ENCODE measurements at regions not wholly inside any gene's neighbourhood (a gene's known extent, or its start where the extent isn't known, plus 50 kb on each side); places are given as distances from the start of the nearest gene placed in this dataset.
"Not testable (repeated sequence)": the region's sequence is repeated elsewhere in the genome, so short reads cannot be mapped to it uniquely, and the experiment has no call there.

GRCh38 chr15:57883701-57884100 lies 177.2 kb downstream of the POLR2M start:
- peaks cover 7% of the 10 kb centered on the region for H3K27me3 Mint-ChIP-seq
- no peak overlapping the region for H3K27ac Mint-ChIP-seq
- H3K4me1 Mint-ChIP-seq, result no peaks in the 10 kb centered on the region
- H3K9me3 Mint-ChIP-seq, result no peaks in the 10 kb centered on the region
- H3K36me3 Mint-ChIP-seq, result no peaks in the 10 kb centered on the region
- no peak overlapping the region for H3K4me3 Mint-ChIP-seq
- no peak for DNase-seq

- no peaks in the 10 kb centered on the region for H3K4me1 Mint-ChIP-seq
- H3K4me3 Mint-ChIP-seq, result no peak overlapping the region
- DNase-seq, result no peak
- H3K27me3 Mint-ChIP-seq, result peaks cover 7% of the 10 kb centered on the region
- no peak overlapping the region for H3K27ac Mint-ChIP-seq
- no peaks in the 10 kb centered on the region for H3K9me3 Mint-ChIP-seq
- H3K36me3 Mint-ChIP-seq, result no peaks in the 10 kb centered on the region
Observed at GRCh38 chr15:57884936-57885335, 178.4 kb downstream of the POLR2M start.

DNA sequence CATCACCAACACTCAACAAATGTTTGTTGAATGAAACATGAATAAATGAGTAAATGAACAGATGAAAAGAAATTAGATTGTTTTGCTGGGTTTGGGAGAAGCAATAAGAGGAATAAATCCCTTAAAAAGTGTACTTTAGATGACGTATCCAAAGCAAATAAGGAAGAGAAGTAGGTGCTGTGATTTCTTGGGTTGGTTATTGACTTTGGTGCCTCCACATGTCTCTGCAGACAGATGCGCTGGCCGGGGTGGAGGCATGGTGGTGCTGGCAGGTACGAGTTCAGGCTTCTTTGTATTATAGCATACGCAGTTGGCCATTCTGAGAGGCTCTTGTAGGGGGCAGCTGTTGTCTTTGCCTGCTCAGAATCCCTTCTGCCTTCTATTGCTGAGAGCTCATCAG lies 178.9 kb downstream of the POLR2M start:
- H3K4me1 Mint-ChIP-seq, result no peaks in the 10 kb centered on the region
- DNase-seq, result no peak
- no peaks in the 10 kb centered on the region for H3K36me3 Mint-ChIP-seq
- H3K27ac Mint-ChIP-seq, result no peak overlapping the region
- no peaks in the 10 kb centered on the region for H3K9me3 Mint-ChIP-seq
- no peak overlapping the region for H3K4me3 Mint-ChIP-seq
- peaks cover 7% of the 10 kb centered on the region for H3K27me3 Mint-ChIP-seq

- Mint-ChIP-seq H3K36me3 (no peaks in the 10 kb centered on the region), H3K9me3 (no peaks in the 10 kb centered on the region), H3K27me3 (peaks cover 7% of the 10 kb centered on the region), H3K4me3 (no peak overlapping the region), H3K4me1 (no peaks in the 10 kb centered on the region), H3K27ac (no peak overlapping the region)
- DNase-seq, result no peak
Observed at GRCh38 chr15:57887825-57888224, 177.7 kb downstream of the ALDH1A2 start.

- DNase-seq, result no peak
- H3K9me3 Mint-ChIP-seq, result no peaks in the 10 kb centered on the region
- H3K27me3 Mint-ChIP-seq, result peaks cover 8% of the 10 kb centered on the region
- H3K4me1 Mint-ChIP-seq, result no peaks in the 10 kb centered on the region
- H3K27ac Mint-ChIP-seq, result no peak overlapping the region
- H3K4me3 Mint-ChIP-seq, result no peak overlapping the region
- no peaks in the 10 kb centered on the region for H3K36me3 Mint-ChIP-seq
Observed at GRCh38 chr15:57890351-57890750, 175.2 kb downstream of the ALDH1A2 start.

DNA sequence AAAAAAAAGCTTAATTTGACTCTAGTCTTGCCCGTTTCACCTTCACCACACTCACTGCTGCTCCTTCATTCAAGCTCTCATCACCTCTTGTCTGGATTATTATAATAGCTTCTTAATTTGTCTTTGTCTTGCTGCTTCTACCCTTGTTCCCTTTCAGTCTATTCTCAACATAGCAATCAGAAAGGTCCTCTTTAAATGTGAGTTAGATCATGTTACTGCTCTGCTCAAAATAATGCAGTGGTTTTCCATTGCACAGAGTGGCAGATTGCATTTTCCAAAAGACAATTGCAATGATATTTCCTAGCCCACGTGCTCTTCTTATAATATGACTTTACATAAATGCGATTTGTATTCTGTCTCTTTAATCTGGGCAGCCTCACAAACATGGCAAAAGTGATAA lies 174.6 kb downstream of the ALDH1A2 start:
- Mint-ChIP-seq H3K4me1 (no peaks in the 10 kb centered on the region), H3K4me3 (no peak overlapping the region), H3K36me3 (no peaks in the 10 kb centered on the region), H3K27ac (no peak overlapping the region), H3K27me3 (peaks cover 7% of the 10 kb centered on the region), H3K9me3 (no peaks in the 10 kb centered on the region)
- no peak for DNase-seq

DNA sequence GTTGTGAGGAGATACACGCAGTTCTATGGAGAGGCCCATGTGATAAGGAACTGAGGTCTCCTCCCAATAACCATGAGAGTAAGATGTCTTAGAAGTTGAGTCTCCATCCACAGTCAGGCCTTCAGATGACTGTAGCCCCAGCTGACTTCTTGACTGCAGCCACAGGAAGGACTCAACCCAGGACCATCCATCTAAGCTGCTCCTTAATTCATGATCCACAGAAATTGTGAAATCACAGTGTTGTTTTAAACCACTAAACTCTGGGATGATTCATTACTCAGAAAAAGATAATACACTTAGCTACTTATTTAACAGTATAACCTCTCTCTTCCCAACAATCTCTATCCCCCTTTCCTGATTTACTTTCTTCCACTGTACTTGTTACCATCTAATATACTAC lies 173.3 kb downstream of the ALDH1A2 start:
- peaks cover 7% of the 10 kb centered on the region for H3K27me3 Mint-ChIP-seq
- H3K4me3 Mint-ChIP-seq, result no peak overlapping the region
- no peaks in the 10 kb centered on the region for H3K9me3 Mint-ChIP-seq
- no peak overlapping the region for H3K27ac Mint-ChIP-seq
- H3K36me3 Mint-ChIP-seq, result no peaks in the 10 kb centered on the region
- DNase-seq, result no peak
- no peaks in the 10 kb centered on the region for H3K4me1 Mint-ChIP-seq

DNA sequence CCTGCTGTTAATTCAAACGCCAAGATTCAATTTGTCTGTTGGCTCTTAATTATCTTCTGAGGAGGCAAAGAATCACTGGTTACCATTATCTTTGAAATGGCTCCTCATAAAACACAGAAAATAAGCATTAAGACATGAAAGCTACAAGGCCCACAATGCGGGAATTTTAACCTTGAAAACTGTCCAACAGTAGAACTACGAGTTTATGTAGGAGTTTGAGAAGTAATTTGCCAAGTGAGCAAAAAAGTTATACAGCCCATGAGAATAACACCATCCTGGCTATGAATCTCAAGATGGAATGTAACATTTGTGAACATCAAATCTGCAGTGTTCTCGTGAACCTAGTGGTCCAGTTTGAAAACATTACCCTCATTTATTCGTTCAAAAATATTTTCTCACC lies 172.5 kb downstream of the ALDH1A2 start:
- DNase-seq, result no peak

DNA sequence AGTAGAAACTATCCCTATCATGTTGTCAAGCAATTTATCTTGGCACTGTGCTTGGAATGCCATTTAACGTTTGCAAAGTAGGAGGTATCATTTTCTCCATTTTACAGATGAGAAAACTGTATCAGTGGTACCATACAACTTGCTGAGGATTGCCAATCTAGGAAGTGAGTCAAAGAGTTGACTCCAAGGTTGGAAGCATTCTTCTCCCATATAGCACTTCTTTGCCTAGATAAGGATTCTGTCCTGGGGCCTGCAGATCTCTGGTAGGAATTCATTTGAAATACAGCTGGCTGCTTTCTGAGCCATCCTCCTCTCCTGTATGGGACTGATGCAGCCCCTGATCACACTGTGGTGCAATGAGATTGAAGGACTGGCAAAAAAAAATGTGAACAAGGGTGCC lies 170.2 kb downstream of the ALDH1A2 start:
- no peak overlapping the region for H3K27ac Mint-ChIP-seq
- H3K4me1 Mint-ChIP-seq, result no peaks in the 10 kb centered on the region
- DNase-seq, result no peak
- no peak overlapping the region for H3K4me3 Mint-ChIP-seq
- H3K36me3 Mint-ChIP-seq, result no peaks in the 10 kb centered on the region
- peaks cover 4% of the 10 kb centered on the region for H3K27me3 Mint-ChIP-seq
- no peaks in the 10 kb centered on the region for H3K9me3 Mint-ChIP-seq

More for the DNA sequence above, 172.5 kb downstream of the ALDH1A2 start:
- Mint-ChIP-seq H3K36me3 (no peaks in the 10 kb centered on the region), H3K4me3 (no peak overlapping the region), H3K4me1 (no peaks in the 10 kb centered on the region), H3K27ac (no peak overlapping the region), H3K9me3 (no peaks in the 10 kb centered on the region), H3K27me3 (peaks cover 7% of the 10 kb centered on the region)

- no peaks in the 10 kb centered on the region for H3K36me3 Mint-ChIP-seq
- DNase-seq, result no peak
- H3K27me3 Mint-ChIP-seq, result peaks cover 6% of the 10 kb centered on the region
- H3K4me1 Mint-ChIP-seq, result no peaks in the 10 kb centered on the region
- no peak overlapping the region for H3K4me3 Mint-ChIP-seq
- no peaks in the 10 kb centered on the region for H3K9me3 Mint-ChIP-seq
- H3K27ac Mint-ChIP-seq, result no peak overlapping the region
Observed at GRCh38 chr15:57896114-57896513, 169.4 kb downstream of the ALDH1A2 start.

GRCh38 chr15:57896899-57897298 lies 168.6 kb downstream of the ALDH1A2 start:
- H3K36me3 Mint-ChIP-seq, H3K27ac Mint-ChIP-seq, H3K4me1 Mint-ChIP-seq, H3K9me3 Mint-ChIP-seq, DNase-seq, H3K4me3 Mint-ChIP-seq: not testable (repeated sequence)
- H3K27me3 Mint-ChIP-seq, result peaks cover 13% of the 10 kb centered on the region

- peaks cover 13% of the 10 kb centered on the region for H3K27me3 Mint-ChIP-seq
- H3K36me3 Mint-ChIP-seq, result no peaks in the 10 kb centered on the region
- no peak overlapping the region for H3K27ac Mint-ChIP-seq
- no peaks in the 10 kb centered on the region for H3K4me1 Mint-ChIP-seq
- no peak overlapping the region for H3K4me3 Mint-ChIP-seq
- H3K9me3 Mint-ChIP-seq, result no peaks in the 10 kb centered on the region
- no peak for DNase-seq
Observed at GRCh38 chr15:57897870-57898269, 167.6 kb downstream of the ALDH1A2 start.

- no peak for DNase-seq
- no peak overlapping the region for H3K4me3 Mint-ChIP-seq
- no peaks in the 10 kb centered on the region for H3K36me3 Mint-ChIP-seq
- peaks cover 43% of the 10 kb centered on the region for H3K27me3 Mint-ChIP-seq
- no peaks in the 10 kb centered on the region for H3K4me1 Mint-ChIP-seq
- no peaks in the 10 kb centered on the region for H3K9me3 Mint-ChIP-seq
- no peak overlapping the region for H3K27ac Mint-ChIP-seq
Observed at GRCh38 chr15:57902155-57902554, 163.4 kb downstream of the ALDH1A2 start.
